GM12878 (cell line): ENCODE measurements at regions not wholly inside any gene's neighbourhood (a gene's known extent, or its start where the extent isn't known, plus 50 kb on each side); places are given as distances from the start of the nearest gene placed in this dataset.

ENCODE experiments used
- CREB1 ChIP-seq: IDR thresholded peaks from 2 replicates; pipeline ENCODE4 v1.6.1; 2012; ENCODE audit warnings: low read depth, mild to moderate bottlenecking, inconsistent platforms
- EP300 ChIP-seq, 2 experiments: fragments of 150-350 bp in 1 of 2; IDR thresholded peaks; 2 replicates each; pipeline ENCODE4 v1.6.1; 2011 to 2012; ENCODE audit warnings: low read depth in 2 of 2, low read length in 2 of 2, borderline replicate concordance in 1 of 2, improper control_type of control experiment in 1 of 2, inconsistent platforms in 1 of 2; ENCODE audit not compliant: control insufficient read depth in 1 of 2
- EZH2 ChIP-seq: IDR thresholded peaks from 2 replicates; pipeline ENCODE4 v1.6.1; 2012; ENCODE audit warnings: low read depth, mild to moderate bottlenecking, control low read depth, inconsistent platforms, low read length, borderline replicate concordance; ENCODE audit not compliant: control insufficient read depth
- NFIC ChIP-seq: IDR thresholded peaks from 2 replicates; pipeline ENCODE4 v1.6.1; 2012; ENCODE audit warnings: low read depth, mild to moderate bottlenecking, inconsistent platforms, low read length, moderate library complexity
- POLR2AphosphoS2 ChIP-seq: IDR thresholded peaks from 2 replicates; pipeline ENCODE4 v1.6.1; 2011; ENCODE audit warnings: low read depth, mild to moderate bottlenecking, low read length, improper control_type of control experiment, moderate library complexity
- SIN3A ChIP-seq: IDR thresholded peaks from 2 replicates; pipeline ENCODE4 v1.6.1; 2012; ENCODE audit warnings: low read depth, low read length, improper control_type of control experiment
- SMAD5 ChIP-seq: IDR thresholded peaks from 2 replicates; pipeline ENCODE4 v1.6.1; 2016; ENCODE audit warnings: antibody characterized with exemption, low read depth
- SMC3 ChIP-seq: IDR thresholded peaks from 2 replicates; pipeline ENCODE4 v1.6.1; 2011; ENCODE audit warnings: low read length, improper control_type of control experiment, borderline replicate concordance
- TBL1XR1 ChIP-seq: IDR thresholded peaks from 2 replicates; pipeline ENCODE4 v1.6.1; 2012; ENCODE audit warnings: low read depth, low read length, improper control_type of control experiment
- YBX1 ChIP-seq: fragments of 450-650 bp; IDR thresholded peaks from 2 replicates; pipeline ENCODE4 v1.6.1; 2016; ENCODE audit warnings: antibody characterized with exemption
- TF ChIP-seq, protein P1 (sequence below), 3 experiments: IDR thresholded peaks in 2 of 3; conservative IDR thresholded peaks in 1 of 3; 2 replicates each; pipeline ENCODE4 v1.5.1; 2011; ENCODE audit warnings: low read depth in 3 of 3, low read length in 3 of 3, mild to moderate bottlenecking in 3 of 3, control low read depth in 2 of 3, moderate library complexity in 2 of 3, inconsistent platforms in 1 of 3, mixed read lengths in 1 of 3; ENCODE audit not compliant: control insufficient read depth in 2 of 3, insufficient read depth in 1 of 3; ENCODE audit errors: extremely low read depth in 1 of 3
- TF ChIP-seq, protein P2 (sequence below): IDR thresholded peaks from 2 replicates; pipeline ENCODE4 v1.6.1; 2012; ENCODE audit warnings: low read depth, low read length, improper control_type of control experiment

DNA sequence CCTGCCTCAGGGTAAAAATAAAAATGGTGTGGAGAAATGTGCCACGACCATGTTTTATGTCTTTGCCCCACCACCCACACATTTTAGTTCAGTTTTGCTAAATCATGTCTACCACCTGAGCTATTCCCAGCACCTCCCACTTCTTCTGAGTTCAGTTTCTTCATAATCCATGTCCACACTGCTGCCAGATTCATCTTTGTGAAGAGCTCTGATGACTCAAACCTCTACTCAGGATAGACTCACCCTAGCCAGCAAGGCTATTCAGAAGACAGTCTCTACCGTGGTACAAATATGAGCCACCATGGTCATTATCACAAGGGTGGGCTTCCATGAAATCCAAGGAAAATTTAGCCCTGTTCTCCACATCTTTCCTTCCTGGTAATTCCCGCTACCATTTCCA lies 231.1 kb upstream of the PRKCQ start:
- no peak for TF ChIP-seq EZH2
- TF ChIP-seq CREB1, result no peak
- TF ChIP-seq, protein P1, sequence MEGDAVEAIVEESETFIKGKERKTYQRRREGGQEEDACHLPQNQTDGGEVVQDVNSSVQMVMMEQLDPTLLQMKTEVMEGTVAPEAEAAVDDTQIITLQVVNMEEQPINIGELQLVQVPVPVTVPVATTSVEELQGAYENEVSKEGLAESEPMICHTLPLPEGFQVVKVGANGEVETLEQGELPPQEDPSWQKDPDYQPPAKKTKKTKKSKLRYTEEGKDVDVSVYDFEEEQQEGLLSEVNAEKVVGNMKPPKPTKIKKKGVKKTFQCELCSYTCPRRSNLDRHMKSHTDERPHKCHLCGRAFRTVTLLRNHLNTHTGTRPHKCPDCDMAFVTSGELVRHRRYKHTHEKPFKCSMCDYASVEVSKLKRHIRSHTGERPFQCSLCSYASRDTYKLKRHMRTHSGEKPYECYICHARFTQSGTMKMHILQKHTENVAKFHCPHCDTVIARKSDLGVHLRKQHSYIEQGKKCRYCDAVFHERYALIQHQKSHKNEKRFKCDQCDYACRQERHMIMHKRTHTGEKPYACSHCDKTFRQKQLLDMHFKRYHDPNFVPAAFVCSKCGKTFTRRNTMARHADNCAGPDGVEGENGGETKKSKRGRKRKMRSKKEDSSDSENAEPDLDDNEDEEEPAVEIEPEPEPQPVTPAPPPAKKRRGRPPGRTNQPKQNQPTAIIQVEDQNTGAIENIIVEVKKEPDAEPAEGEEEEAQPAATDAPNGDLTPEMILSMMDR (IDR thresholded peaks at IDR 0.05 in 2 of 3, conservative IDR thresholded peaks at IDR 0.05 in 1 of 3; ENCODE audit: control insufficient read depth in 2 of 3, extremely low read depth in 1 of 3, insufficient read depth in 1 of 3, low read depth in 3 of 3, low read length in 3 of 3), result no peak
- TF ChIP-seq TBL1XR1, result no peak
- TF ChIP-seq SMC3, result no peak
- no peak for TF ChIP-seq EP300 (IDR thresholded peaks at IDR 0.05; ENCODE audit: borderline replicate concordance in 1 of 2, control insufficient read depth in 1 of 2, low read depth in 2 of 2, low read length in 2 of 2)
- no peak for TF ChIP-seq YBX1
- TF ChIP-seq POLR2AphosphoS2, result no peak
- no peak for TF ChIP-seq NFIC
- TF ChIP-seq, protein P2, sequence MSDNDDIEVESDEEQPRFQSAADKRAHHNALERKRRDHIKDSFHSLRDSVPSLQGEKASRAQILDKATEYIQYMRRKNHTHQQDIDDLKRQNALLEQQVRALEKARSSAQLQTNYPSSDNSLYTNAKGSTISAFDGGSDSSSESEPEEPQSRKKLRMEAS, result no peak
- TF ChIP-seq SIN3A, result no peak
- no peak for TF ChIP-seq SMAD5
